Activated CD8-positive, alpha-beta memory T cell treated with anti-CD3 and anti-CD28 coated beads for 24 hours (primary cell): ENCODE measurements at regions not wholly inside any gene's neighbourhood (a gene's known extent, or its start where the extent isn't known, plus 50 kb on each side); places are given as distances from the start of the nearest gene placed in this dataset.
"Not testable (repeated sequence)": the region's sequence is repeated elsewhere in the genome, so short reads cannot be mapped to it uniquely, and the experiment has no call there.

Source experiments
- DNase-seq: peaks from one replicate; pipeline ENCODE4 v3.0.0-alpha.2; 2020

GRCh38 chr3:176412771-176413170, 784.5 kb downstream of the TBL1XR1 start:
- DNase-seq, result no peak

GRCh38 chr3:176403531-176403930, 793.8 kb downstream of the TBL1XR1 start:
- no peak for DNase-seq

- DNase-seq, result no peak
These were observed 796.1 kb downstream of the TBL1XR1 start for GRCh38 chr3:176401211-176401610.

DNA sequence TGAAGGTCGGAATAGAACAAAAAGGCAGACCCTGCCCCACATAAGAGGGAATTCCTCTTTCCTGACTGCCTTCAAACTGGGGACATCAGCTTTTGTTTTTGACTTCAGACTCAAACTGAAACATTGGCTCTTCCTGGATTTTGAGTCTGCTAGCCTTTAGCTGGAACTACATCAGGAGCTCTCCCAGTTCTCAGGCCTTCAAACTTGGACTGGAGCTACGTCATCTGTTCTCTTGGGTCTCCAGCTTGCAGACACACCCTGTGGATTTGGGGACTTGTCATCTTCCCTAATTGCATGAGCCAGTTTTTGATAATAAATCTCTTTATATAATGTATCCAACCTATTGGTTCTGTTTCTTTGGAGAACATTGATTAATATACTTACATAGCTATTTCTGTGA, 798.1 kb downstream of the TBL1XR1 start:
- no peak for DNase-seq

DNA sequence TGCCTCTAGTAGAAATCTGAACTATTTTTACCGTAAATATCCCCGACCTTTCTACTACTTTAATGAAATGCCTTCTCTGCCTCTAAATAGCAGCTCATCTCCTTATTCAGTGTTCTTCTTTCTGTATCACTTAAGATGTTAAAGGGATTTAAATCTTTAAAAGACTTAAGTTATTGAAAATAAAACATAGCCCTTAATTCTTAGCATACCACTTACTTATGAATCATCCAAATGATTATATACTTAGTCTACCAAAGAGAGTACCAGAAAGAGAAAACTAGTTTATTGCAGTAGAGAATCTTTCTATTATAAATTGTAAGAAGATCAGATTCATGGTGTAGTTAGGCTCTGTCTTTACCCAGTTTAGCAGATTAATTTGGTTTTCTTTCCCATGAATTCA, 802.0 kb downstream of the TBL1XR1 start:
- DNase-seq, result no peak

- no peak for DNase-seq
These were observed 818.5 kb downstream of the TBL1XR1 start for GRCh38 chr3:176378789-176379188.

DNA sequence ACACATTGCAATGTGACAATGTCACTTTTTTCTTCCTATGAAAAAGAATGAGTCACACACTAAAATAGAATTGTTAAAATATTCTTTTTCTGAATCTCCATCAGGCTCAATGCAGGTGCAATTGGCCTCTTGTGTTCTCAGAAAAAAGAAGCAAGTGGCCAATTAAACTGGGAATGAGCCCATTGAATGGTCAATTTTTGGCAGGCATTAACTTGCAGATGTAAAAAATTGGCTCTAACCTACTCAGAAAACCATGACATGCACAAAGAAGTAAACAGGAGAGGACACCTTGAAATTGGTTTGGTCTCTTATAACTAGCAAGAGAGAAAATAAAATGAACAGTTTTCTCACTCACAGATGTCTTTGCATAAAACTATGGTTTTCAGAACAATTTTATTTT, 820.8 kb downstream of the TBL1XR1 start:
- no peak for DNase-seq

DNA sequence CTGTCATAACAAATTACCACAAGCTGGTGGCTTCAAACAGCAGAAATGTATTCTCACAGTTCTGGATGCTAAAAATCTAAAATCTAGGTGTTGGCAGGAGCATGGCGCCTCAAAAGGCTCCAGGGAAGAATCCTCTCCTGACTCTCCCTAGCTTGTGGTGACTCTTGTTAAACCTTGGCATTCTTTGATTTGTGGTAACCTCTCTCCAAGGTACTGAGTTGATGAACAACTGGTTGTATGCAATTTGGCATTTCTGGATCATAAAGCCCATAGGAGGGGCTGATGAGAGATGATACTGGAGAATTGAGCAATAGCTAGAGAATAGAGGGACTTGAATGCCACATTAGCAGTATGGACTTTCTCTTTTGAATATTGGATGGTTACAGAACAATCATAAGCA, 821.8 kb downstream of the TBL1XR1 start:
- DNase-seq, result no peak

- no peak for DNase-seq
These were observed 835.0 kb downstream of the TBL1XR1 start for GRCh38 chr3:176362191-176362731.

DNA sequence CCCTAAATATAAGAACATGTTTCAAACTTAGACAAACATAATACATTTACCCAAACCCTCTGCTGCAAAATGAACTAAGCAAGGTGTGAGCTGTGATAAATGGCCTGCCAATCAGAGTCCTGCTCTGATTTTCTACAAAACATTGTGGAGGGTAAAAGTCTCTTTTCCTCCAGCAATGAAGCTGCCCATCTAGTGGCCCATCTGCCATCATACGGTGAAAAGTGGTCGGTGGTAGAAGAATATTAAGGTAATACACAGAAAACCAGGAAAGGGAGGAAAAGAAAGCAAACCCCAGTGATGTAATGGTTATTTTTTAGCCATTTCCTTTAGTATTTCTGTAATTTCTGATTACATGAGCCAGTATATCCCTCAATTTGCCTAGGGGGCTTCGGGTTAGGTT, 838.1 kb downstream of the TBL1XR1 start:
- no peak for DNase-seq

GRCh38 chr3:176357891-176358290, 839.4 kb downstream of the TBL1XR1 start:
- no peak for DNase-seq

- no peak for DNase-seq
These were observed 842.4 kb downstream of the TBL1XR1 start for GRCh38 chr3:176354843-176355242.

GRCh38 chr3:176352716-176353334, 844.5 kb downstream of the TBL1XR1 start:
- no peak for DNase-seq

DNA sequence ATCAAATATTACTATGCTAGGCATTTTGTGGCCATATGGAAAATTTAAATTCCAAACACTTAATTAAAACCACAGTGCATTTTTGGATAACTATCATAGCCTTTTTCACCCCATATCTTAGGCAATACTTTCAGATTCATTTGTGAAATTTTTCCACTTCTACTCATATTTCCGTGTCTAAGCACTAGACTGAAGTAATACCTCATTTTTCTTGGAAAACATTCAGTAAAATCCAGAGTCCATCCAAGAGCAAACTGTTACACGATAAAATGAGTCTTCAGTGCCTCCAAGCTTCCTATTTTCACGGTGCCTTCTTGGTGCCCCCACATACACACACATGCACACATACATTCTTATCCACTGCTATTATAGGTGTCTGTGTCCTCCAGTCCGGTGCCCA, 845.9 kb downstream of the TBL1XR1 start:
- no peak for DNase-seq

- DNase-seq, result no peak
These were observed 847.6 kb downstream of the TBL1XR1 start for GRCh38 chr3:176349706-176350105.

DNA sequence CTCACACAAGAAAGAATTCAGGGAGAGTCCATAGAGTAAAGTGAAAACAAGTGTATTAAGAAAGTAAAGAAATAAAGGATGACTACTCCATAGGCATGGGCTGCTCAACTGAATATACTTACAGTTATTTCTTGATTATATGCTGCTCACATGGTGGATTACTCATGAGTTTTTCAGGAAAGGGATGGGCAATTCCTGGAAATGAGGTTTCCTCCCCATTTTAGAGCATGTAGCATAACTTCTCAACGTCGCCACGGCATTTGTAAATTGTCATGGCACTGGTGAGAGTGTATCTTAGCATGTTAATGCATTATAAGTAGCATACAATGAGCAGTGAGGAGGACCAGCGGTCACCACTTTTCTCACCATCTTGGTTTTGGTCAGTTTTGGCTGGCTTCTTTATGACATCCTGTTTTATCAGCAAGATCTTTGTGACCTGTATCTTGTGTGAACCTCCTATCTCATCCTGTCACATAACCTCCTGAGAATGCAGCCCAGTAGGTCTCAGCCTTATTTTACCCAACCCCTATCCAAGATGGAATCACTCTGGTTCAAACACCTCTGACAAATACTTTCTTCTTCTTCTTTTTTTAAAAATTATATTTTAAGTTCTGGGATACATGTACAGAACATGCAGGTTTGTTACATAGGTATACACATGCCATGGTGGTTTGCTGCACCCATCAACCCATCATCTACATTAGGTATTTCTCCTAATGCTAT, 849.7 kb downstream of the TBL1XR1 start:
- DNase-seq, result no peak

DNA sequence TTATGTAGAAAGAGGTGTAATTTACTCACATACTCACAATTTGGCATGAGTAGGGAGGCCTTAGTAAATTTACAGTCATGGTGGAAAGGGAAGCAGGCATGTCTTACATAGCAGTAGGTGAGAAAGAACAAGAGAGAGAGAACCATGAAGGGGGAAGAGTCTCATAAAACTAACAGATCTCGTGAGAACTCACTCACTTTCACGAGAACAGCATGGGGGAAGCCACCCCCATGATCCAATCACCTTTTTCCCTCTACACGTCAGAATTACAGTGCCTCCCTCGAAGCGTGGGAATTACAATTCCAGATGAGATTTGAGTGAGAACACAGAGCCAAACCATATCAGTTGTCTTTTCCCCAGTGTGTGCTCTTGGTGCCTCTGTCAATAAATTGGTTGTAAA, 855.3 kb downstream of the TBL1XR1 start:
- DNase-seq, result no peak

- DNase-seq, result no peak
These were observed 868.6 kb downstream of the TBL1XR1 start for GRCh38 chr3:176328666-176329065.

DNA sequence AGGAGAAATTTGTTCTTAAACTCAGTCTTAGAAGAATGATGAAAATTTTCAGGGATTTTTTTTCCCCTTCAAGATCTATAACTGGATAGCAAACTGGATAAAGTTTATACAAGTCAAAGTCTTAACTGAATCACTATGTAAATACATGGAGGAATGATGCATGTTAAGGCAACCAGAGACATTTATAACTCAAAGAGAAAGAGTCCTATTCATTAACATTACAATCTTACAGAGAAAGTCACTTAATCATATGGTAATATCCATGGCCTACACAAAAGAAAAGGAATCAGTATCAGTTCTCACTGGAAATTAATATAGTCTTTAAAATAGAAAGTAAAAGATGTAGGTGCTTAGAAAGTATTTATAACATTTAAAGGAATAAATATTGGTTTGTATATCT, 869.1 kb downstream of the TBL1XR1 start:
- no peak for DNase-seq

GRCh38 chr3:176326894-176327490, 870.3 kb downstream of the TBL1XR1 start:
- DNase-seq, result not testable (repeated sequence)

DNA sequence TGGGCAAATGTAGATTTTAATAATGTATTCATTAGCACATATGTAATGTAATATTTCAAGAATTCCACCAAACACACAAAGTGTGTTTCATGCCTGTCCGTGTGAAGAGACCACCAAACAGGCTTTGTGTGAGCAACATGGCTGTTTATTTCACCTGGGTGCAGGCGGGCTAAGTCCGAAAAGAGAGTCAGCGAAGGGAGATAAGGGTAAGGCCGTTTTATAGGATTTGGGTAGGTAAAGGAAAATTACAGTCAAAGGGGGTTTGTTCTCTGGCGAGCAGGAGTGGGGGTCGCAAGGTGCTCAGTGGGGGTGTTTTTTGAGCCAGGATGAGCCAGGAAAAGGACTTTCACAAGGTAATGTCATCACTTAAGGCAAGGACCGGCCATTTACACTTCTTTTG, 875.8 kb downstream of the TBL1XR1 start:
- not testable (repeated sequence) for DNase-seq

GRCh38 chr3:176321099-176321498, 876.2 kb downstream of the TBL1XR1 start:
- DNase-seq, result no peak

GRCh38 chr3:176313426-176313825, 883.9 kb downstream of the TBL1XR1 start:
- no peak for DNase-seq

- no peak for DNase-seq
These were observed 886.6 kb downstream of the TBL1XR1 start for GRCh38 chr3:176310641-176311040.
